CD8-positive, alpha-beta memory T cell (primary cell): ENCODE measurements at regions not wholly inside any gene's neighbourhood (a gene's known extent, or its start where the extent isn't known, plus 50 kb on each side); places are given as distances from the start of the nearest gene placed in this dataset.

Experiments
- CTCF ChIA-PET: fragments of 350-600 bp; sonication (Branson Sonifier 250); formaldehyde crosslinking; loops from one replicate; lab custom pipeline; 2021; ENCODE audit warnings: antibody characterized with exemption; lab: Charles Lee
- POLR2A ChIA-PET: fragments of 350-600 bp; sonication (Branson Sonifier 250); formaldehyde crosslinking; loops from one replicate; lab custom pipeline; 2021; ENCODE audit warnings: antibody characterized with exemption; lab: Charles Lee
- DNase-seq, 5 donors: peaks; one replicate each; pipeline versions ENCODE4 v3.0.0 to v3.0.0-alpha.2; 2020 to 2022; ENCODE audit warnings: mixed read lengths in 1 of 5
- H3K27ac ChIP-seq: one replicate; pipeline ENCODE4 v1.7.0; 2013; ENCODE audit warnings: low read depth, mild to moderate bottlenecking, low read length, moderate library complexity
- H3K27me3 ChIP-seq: 2 replicates; pipeline ENCODE4 v1.7.0; 2013; ENCODE audit warnings: low read length, mild to moderate bottlenecking; ENCODE audit not compliant: insufficient read depth, poor library complexity, severe bottlenecking
- H3K36me3 ChIP-seq: 2 replicates; pipeline ENCODE4 v1.7.0; 2013; ENCODE audit warnings: mild to moderate bottlenecking, low read length, moderate library complexity; ENCODE audit not compliant: insufficient read depth
- H3K4me1 ChIP-seq: 2 replicates; pipeline ENCODE4 v1.7.0; 2013; ENCODE audit warnings: mild to moderate bottlenecking, low read length, moderate library complexity; ENCODE audit not compliant: insufficient read depth
- H3K4me3 ChIP-seq: 2 replicates; pipeline ENCODE4 v1.7.0; 2013; ENCODE audit warnings: mild to moderate bottlenecking, low read length
- H3K9me3 ChIP-seq: 2 replicates; pipeline ENCODE4 v1.7.0; 2013; ENCODE audit warnings: mild to moderate bottlenecking, low read length
- H3K27ac Mint-ChIP-seq, 8 donors: one replicate each; pipeline ENCODE4 v1.8.0; 2020 to 2021; ENCODE audit warnings: mixed read lengths in 8 of 8, mild to moderate bottlenecking in 6 of 8, inconsistent platforms in 3 of 8, moderate library complexity in 3 of 8
- H3K27me3 Mint-ChIP-seq, 2 donors: one replicate each; pipeline ENCODE4 v1.8.0; 2020 to 2021; ENCODE audit warnings: mixed read lengths in 2 of 2, mild to moderate bottlenecking in 1 of 2, moderate library complexity in 1 of 2
- H3K36me3 Mint-ChIP-seq, 3 donors: one replicate each; pipeline ENCODE4 v1.8.0; 2020 to 2021; ENCODE audit warnings: mixed read lengths in 3 of 3, inconsistent platforms in 1 of 3, mild to moderate bottlenecking in 1 of 3
- H3K4me1 Mint-ChIP-seq, 3 donors: one replicate each; pipeline ENCODE4 v1.8.0; 2020 to 2021; ENCODE audit warnings: mixed read lengths in 3 of 3, inconsistent platforms in 1 of 3, mild to moderate bottlenecking in 1 of 3
- H3K4me3 Mint-ChIP-seq, 7 donors: one replicate each; pipeline ENCODE4 v1.8.0; 2020 to 2021; ENCODE audit warnings: mixed read lengths in 7 of 7, mild to moderate bottlenecking in 6 of 7, moderate library complexity in 4 of 7, inconsistent platforms in 2 of 7
- H3K9me3 Mint-ChIP-seq, 5 donors: one replicate each; pipeline ENCODE4 v1.8.0; 2020 to 2022; ENCODE audit warnings: mixed read lengths in 5 of 5, mild to moderate bottlenecking in 3 of 5, moderate library complexity in 2 of 5, inconsistent platforms in 1 of 5

- Histone ChIP-seq H3K27ac (no peak overlapping the region), H3K4me3 (no peak overlapping the region), H3K27me3 (no peaks in the 10 kb centered on the region), H3K9me3 (no peaks in the 10 kb centered on the region), H3K4me1 (no peaks in the 10 kb centered on the region), H3K36me3 (no peaks in the 10 kb centered on the region)
- H3K9me3 Mint-ChIP-seq = peaks cover 0 to 3% (median 0%) of the 10 kb centered on the region in 5 donors
- H3K27me3 Mint-ChIP-seq = peaks cover 4 to 11% of the 10 kb centered on the region in 2 donors
- DNase-seq = no peak
- no peaks in the 10 kb centered on the region for H3K4me1 Mint-ChIP-seq
- POLR2A ChIA-PET = no interaction called here
- no peak overlapping the region for H3K4me3 Mint-ChIP-seq
- no peak overlapping the region for H3K27ac Mint-ChIP-seq
- no peaks in the 10 kb centered on the region for H3K36me3 Mint-ChIP-seq
- CTCF ChIA-PET = no interaction called here
These were observed 109.0 kb upstream of the ATP10B start for GRCh38 chr5:160961038-160961437.

- peaks cover 0 to 3% (median 0%) of the 10 kb centered on the region in 5 donors for H3K9me3 Mint-ChIP-seq
- CTCF ChIA-PET = no interaction called here
These were observed 108.6 kb upstream of the ATP10B start for GRCh38 chr5:160960592-160960991.

DNA sequence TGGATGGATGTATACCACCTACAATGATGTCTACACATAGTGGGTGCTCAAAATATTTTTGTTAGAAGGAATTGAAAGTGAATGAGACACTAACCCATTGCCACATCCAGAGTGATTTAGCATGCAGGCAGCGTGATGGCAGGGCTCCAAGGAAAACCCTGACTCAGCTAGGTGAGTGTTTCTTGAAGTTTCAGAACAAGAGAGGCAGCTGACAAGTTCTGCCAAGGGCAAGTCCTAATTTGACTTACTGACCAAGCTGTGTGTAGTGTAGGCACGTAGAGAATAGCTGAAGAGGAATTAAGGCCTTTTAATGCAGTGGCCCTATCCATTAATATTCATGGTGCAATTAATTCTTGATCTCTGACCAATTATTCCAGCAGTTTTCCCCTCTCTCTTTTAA lies 107.8 kb upstream of the ATP10B start:
- peaks cover 0 to 3% (median 0%) of the 10 kb centered on the region in 5 donors for H3K9me3 Mint-ChIP-seq

More at GRCh38 chr5:160960592-160960991, 108.6 kb upstream of the ATP10B start:
- Mint-ChIP-seq H3K4me3 (no peak overlapping the region), H3K27ac (no peak overlapping the region), H3K4me1 (no peaks in the 10 kb centered on the region), H3K27me3 (peaks cover 4 to 11% of the 10 kb centered on the region in 2 donors), H3K36me3 (no peaks in the 10 kb centered on the region)
- Histone ChIP-seq H3K36me3 (no peaks in the 10 kb centered on the region), H3K4me1 (no peaks in the 10 kb centered on the region), H3K27ac (no peak overlapping the region), H3K27me3 (no peaks in the 10 kb centered on the region), H3K9me3 (no peaks in the 10 kb centered on the region), H3K4me3 (no peak overlapping the region)
- DNase-seq = no peak
- POLR2A ChIA-PET = no interaction called here

GRCh38 chr5:160957312-160957861 lies 105.4 kb upstream of the ATP10B start:
- H3K4me1 ChIP-seq = no peaks in the 10 kb centered on the region
- peak overlapping the region in 1 of 8 donors; percentile 24 for H3K27ac Mint-ChIP-seq
- POLR2A ChIA-PET = no interaction called here
- no peak overlapping the region for H3K4me3 Mint-ChIP-seq
- no peaks in the 10 kb centered on the region for H3K36me3 Mint-ChIP-seq
- no peaks in the 10 kb centered on the region for H3K9me3 ChIP-seq
- H3K4me3 ChIP-seq = no peak overlapping the region
- no peaks in the 10 kb centered on the region for H3K27me3 ChIP-seq
- peaks cover 2 to 11% of the 10 kb centered on the region in 2 donors for H3K27me3 Mint-ChIP-seq
- DNase-seq = no peak
- H3K4me1 Mint-ChIP-seq = no peaks in the 10 kb centered on the region
- CTCF ChIA-PET = no interaction called here
- H3K9me3 Mint-ChIP-seq = peaks cover 0 to 3% (median 0%) of the 10 kb centered on the region in 5 donors
- no peak overlapping the region for H3K27ac ChIP-seq
- H3K36me3 ChIP-seq = no peaks in the 10 kb centered on the region

More for the DNA sequence above, 107.8 kb upstream of the ATP10B start:
- Histone ChIP-seq H3K27me3 (no peaks in the 10 kb centered on the region), H3K27ac (no peak overlapping the region), H3K4me1 (no peaks in the 10 kb centered on the region), H3K9me3 (no peaks in the 10 kb centered on the region), H3K4me3 (no peak overlapping the region), H3K36me3 (no peaks in the 10 kb centered on the region)
- Mint-ChIP-seq H3K27me3 (peaks cover 4 to 11% of the 10 kb centered on the region in 2 donors), H3K4me1 (no peaks in the 10 kb centered on the region), H3K4me3 (no peak overlapping the region), H3K36me3 (no peaks in the 10 kb centered on the region), H3K27ac (no peak overlapping the region)
- DNase-seq = no peak
- ChIA-PET POLR2A (no interaction called here), CTCF (no interaction called here)

DNA sequence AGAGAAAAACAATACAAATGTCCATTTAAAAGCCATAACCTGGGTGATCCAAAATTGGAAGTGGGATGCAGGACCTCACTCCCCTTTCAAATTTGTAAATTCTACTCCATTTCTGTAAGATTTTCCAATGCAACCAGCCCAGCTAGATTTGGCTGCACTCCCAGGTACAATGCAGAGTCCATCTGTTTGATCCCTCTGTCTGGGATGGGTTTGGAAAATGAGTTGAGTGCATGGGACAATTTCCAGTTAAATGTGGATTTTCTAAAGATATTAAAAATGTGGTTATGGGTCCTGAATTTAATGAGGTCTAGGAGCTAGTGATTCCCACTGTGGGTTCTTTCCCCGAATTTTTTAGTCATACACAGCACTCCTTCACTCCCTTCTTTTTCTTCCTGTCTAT lies 104.0 kb upstream of the ATP10B start:
- H3K27me3 Mint-ChIP-seq = peaks cover 2 to 11% of the 10 kb centered on the region in 2 donors
- no peak for DNase-seq
- CTCF ChIA-PET = interaction anchor here (1.2 kb wide), 1 partner anchor 517 kb away, joined by 3 read pairs; no protein-coding TSS in a partner anchor
- no peak overlapping the region for H3K4me3 ChIP-seq
- no peaks in the 10 kb centered on the region for H3K4me1 ChIP-seq
- POLR2A ChIA-PET = no interaction called here
- no peaks in the 10 kb centered on the region for H3K36me3 ChIP-seq
- H3K27ac ChIP-seq = no peak overlapping the region
- H3K4me3 Mint-ChIP-seq = no peak overlapping the region
- H3K9me3 Mint-ChIP-seq = peaks cover 0 to 3% (median 0%) of the 10 kb centered on the region in 5 donors
- no peak overlapping the region for H3K27ac Mint-ChIP-seq
- H3K27me3 ChIP-seq = no peaks in the 10 kb centered on the region
- H3K9me3 ChIP-seq = no peaks in the 10 kb centered on the region
- H3K4me1 Mint-ChIP-seq = no peaks in the 10 kb centered on the region
- no peaks in the 10 kb centered on the region for H3K36me3 Mint-ChIP-seq

DNA sequence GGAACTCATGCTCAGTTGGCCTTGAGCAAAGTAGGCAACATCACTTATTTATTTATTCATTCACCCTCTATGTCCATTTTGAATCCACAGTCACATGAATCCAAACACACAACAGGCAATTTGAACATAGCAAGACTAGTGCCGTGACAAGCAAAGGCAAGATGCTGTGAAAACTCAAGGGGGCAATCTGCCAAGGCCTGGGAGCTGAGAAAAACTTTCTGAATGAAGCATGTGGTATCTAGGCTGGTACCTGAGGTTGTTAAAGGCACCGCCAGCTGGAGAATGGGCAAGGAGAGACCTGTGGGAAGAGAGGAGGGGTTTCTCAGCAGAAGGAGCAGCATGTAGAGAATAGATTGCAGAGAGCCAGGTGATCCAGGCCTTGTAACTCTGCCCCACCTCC lies 98.3 kb upstream of the ATP10B start:
- no peak for DNase-seq
- Mint-ChIP-seq H3K27me3 (peaks cover 0 to 3% of the 10 kb centered on the region in 2 donors), H3K27ac (no peak overlapping the region), H3K9me3 (peaks cover 0 to 3% (median 0%) of the 10 kb centered on the region in 5 donors), H3K4me3 (no peak overlapping the region), H3K36me3 (no peaks in the 10 kb centered on the region), H3K4me1 (no peaks in the 10 kb centered on the region)
- Histone ChIP-seq H3K4me1 (no peaks in the 10 kb centered on the region), H3K36me3 (no peaks in the 10 kb centered on the region), H3K27me3 (no peaks in the 10 kb centered on the region), H3K27ac (no peak overlapping the region), H3K9me3 (no peaks in the 10 kb centered on the region), H3K4me3 (no peak overlapping the region)
- ChIA-PET POLR2A (no interaction called here), CTCF (no interaction called here)

GRCh38 chr5:160940725-160941124 lies 88.7 kb upstream of the ATP10B start:
- Histone ChIP-seq H3K9me3 (no peaks in the 10 kb centered on the region), H3K4me1 (no peaks in the 10 kb centered on the region), H3K4me3 (no peak overlapping the region), H3K27ac (no peak overlapping the region), H3K27me3 (no peaks in the 10 kb centered on the region), H3K36me3 (no peaks in the 10 kb centered on the region)
- ChIA-PET CTCF (no interaction called here), POLR2A (no interaction called here)
- no peak for DNase-seq
- Mint-ChIP-seq H3K27ac (no peak overlapping the region), H3K4me3 (no peak overlapping the region), H3K4me1 (no peaks in the 10 kb centered on the region), H3K9me3 (peaks cover 0 to 5% (median 2%) of the 10 kb centered on the region in 5 donors), H3K36me3 (no peaks in the 10 kb centered on the region), H3K27me3 (peaks cover 0 to 3% of the 10 kb centered on the region in 2 donors)

- peaks cover 0 to 2% of the 10 kb centered on the region in 2 donors for H3K27me3 Mint-ChIP-seq
- CTCF ChIA-PET = no interaction called here
- no peaks in the 10 kb centered on the region for H3K36me3 Mint-ChIP-seq
- Histone ChIP-seq H3K27me3 (no peaks in the 10 kb centered on the region), H3K4me1 (no peaks in the 10 kb centered on the region), H3K27ac (no peak overlapping the region), H3K36me3 (no peaks in the 10 kb centered on the region), H3K9me3 (no peaks in the 10 kb centered on the region), H3K4me3 (no peak overlapping the region)
- H3K9me3 Mint-ChIP-seq = peaks cover 0 to 5% (median 0%) of the 10 kb centered on the region in 5 donors
- H3K4me1 Mint-ChIP-seq = no peaks in the 10 kb centered on the region
- no peak for DNase-seq
- no peak overlapping the region for H3K4me3 Mint-ChIP-seq
- H3K27ac Mint-ChIP-seq = no peak overlapping the region
- POLR2A ChIA-PET = no interaction called here
These were observed 86.5 kb upstream of the ATP10B start for GRCh38 chr5:160938532-160938931.
